NCI-H460 (cell line): ENCODE measurements at regions not wholly inside any gene's neighbourhood (a gene's known extent, or its start where the extent isn't known, plus 50 kb on each side); places are given as distances from the start of the nearest gene placed in this dataset.

Experiments
- DNase-seq: peaks from one replicate; pipeline ENCODE4 v3.0.0-alpha.2; 2016; ENCODE audit warnings: low read depth; ENCODE audit errors: extremely low read depth

DNA sequence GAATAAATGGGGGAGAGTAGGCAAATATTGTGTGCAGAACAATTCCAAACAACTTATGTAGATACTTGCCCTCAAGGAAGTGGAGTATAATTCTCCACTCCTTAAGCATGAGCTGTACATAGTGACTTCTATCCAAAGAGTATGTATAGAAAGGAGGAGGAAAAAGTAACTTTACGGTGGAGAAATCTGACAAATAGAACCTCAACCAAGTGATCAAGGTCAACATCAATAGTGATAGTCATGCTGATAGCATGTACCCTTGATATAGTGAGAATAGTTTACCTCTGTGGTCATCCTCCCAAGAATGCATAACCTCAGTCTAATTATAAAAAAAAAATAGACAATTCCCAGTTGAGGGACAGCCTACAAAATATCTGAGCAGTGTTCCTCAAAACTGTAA is 89.1 kb upstream of the NANOS1 start:
- no peak for DNase-seq

- DNase-seq, result no peak
Measured at GRCh38 chr10:118943253-118943652, 86.3 kb upstream of the NANOS1 start.

GRCh38 chr10:118944959-118945633 is 84.4 kb upstream of the NANOS1 start:
- no peak for DNase-seq

DNA sequence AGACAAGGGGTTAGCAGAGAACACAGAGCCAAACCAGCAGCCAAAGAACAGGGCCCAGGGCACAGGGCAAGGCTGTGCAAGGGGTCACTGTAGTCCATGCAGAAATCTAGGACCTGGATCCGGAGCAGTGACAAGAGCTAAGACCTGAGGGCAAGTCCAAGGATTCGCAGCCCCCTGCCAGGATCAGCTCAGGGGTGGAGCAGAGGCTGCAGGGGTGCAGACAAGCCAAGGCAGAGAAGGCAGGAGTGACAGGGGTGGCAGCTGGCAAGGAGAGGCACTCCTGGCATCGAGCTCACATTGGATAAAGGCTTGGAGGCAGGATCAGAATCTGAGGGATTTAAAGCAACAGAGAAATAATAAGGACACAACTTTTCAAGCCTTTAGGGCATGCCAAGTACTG is 80.7 kb upstream of the NANOS1 start:
- DNase-seq, result no peak

GRCh38 chr10:118950190-118950680 is 79.3 kb upstream of the NANOS1 start:
- DNase-seq, result no peak

DNA sequence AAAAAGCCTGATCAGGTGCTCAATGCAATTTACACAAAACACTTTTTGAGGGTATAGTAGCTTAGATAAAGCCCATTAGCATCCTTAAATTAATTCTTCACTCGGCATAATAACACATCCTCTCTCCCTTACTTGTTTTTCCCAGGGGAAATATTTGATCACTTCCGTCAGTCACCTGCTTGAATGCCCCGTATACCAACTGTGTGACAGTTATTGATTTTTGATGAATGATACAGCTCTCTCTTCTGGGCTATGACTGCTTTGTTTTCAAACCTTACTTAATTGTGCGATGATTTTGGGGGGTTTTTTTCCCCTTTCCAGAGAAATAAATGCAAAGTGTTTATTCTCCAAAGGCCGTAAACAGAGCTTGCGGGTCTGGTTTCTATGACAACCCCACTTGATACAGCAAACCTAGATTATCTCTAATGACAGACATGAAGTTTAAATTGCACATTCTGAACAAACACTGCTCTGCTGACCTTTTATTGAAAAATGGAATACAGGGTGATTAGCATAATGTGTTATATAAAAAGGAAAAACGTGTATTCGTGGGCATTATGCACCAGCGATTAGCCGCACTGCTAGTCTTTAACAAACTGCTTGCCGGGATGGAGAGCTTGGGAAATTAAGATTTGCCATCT is 78.4 kb upstream of the NANOS1 start:
- DNase-seq, result no peak

DNA sequence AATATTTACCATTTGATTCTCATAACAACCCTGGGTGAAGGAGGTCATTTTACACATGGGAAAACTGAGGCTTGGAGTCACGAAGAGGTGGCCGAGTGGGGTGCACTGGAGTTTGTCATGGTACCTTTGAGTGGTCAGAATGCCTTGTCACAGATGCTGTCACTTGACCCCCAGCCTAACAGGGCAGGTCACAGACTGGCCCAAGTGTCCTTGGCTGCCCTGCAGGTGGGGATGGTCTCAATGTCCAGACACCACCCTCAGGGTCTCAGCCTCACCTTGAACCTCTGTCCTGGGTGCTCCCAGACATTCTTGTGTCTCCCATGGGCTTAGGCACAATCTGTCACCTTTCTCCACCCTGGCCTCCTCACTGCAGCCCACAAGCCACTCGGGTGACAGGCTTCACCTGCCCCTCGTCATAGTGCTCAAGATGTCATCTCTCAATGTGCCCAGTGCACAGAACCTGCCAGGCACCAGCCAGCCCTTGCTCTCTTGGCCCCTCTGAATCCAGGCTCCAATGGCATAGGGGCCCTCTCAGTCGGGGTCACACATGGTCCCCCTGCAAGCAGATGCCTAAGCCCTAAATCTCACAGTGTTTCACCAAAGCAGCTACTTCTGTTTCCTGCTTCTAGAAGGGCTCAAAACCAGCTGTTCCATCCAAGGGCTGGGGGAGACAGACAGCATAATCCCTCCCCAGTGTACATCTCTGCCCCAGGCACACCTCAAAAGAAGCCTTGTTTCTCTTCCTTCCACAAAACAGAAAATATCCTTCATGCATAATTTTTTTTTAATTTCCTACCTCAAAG is 76.8 kb upstream of the NANOS1 start:
- no peak for DNase-seq

GRCh38 chr10:118953598-118954393 is 75.7 kb upstream of the NANOS1 start:
- DNase-seq, result no peak

- DNase-seq, result no peak
Measured at GRCh38 chr10:118955531-118955930, 74.0 kb upstream of the NANOS1 start.

GRCh38 chr10:118955951-118956801 is 73.3 kb upstream of the NANOS1 start:
- DNase-seq, result no peak

DNA sequence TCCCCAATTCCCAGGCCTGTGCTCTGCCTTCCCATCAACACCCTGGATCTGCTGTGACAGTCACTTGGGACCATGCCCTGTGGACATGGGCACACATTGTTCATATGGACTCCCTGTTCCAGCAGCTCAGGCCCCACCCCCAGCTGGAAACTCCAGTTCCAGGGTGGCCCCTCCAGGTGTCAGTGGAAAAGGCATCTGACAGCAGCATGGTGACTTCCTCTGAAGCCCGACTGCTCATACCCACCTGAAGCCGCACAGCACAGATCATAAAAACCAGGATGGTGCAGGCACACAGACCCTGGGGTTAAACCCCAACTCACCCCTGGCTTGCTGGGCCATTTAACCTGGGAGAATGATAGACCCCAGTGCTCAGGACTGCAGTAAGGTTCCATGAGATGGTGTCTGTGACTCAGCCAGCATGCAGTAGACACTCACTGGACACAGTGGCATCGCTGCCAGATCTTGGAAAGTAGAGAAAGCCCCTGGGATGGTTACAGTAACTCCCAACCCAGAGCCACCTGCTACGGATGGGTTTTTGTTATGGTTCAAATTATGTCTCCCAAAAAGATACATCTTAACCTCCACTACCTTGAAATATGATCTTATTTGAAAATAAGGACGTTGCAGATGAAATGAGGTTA is 72.6 kb upstream of the NANOS1 start:
- no peak for DNase-seq

GRCh38 chr10:118957443-118957825 is 72.1 kb upstream of the NANOS1 start:
- no peak for DNase-seq

- no peak for DNase-seq
Measured at GRCh38 chr10:118957966-118958365, 71.5 kb upstream of the NANOS1 start.

GRCh38 chr10:118958559-118958958 is 71.0 kb upstream of the NANOS1 start:
- DNase-seq, result no peak

DNA sequence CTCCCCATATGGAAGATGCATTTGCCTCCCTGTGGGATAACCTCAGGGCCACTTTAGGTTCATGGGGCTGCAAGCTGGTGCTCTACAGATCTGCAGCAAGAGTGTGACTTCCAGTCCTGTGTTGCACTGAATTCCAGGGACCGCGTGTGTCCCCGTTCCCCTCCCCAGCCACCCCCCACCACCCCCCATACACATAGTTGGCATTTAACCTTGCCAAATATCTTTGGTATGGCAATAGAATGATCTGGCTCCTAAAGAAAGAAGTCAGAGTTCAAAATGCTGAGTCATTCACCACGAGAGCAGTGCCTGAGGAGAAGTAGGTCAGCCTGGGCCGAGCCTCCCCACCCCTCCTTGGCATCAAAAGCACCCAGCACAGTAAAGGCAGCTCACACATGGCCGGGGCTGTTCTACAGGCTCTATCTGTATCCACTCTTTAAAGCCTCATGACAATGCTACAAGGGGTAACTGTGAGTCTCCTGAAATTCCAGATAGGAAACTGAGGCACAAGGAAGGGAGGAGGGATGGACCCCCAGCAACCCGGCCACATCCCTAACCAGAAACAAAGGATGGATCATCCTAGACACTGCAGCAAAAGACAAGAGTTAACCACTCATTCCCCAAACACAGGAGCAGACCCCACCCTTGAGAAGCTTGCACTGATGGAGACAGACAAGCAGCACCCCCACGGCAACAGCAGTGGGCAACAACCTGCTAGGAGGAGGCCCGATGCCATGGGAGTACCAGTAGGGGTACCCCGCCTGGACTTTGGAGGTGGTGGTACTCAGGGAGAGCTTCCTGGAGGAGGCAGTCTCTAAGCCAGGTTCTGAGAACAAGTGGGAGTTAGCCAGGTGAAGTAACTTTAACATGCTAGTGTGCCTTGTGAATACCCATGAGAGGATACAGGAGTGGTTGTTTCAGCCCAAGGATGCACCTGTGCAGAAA is 70.3 kb upstream of the NANOS1 start:
- peak; percentile 68 for DNase-seq

DNA sequence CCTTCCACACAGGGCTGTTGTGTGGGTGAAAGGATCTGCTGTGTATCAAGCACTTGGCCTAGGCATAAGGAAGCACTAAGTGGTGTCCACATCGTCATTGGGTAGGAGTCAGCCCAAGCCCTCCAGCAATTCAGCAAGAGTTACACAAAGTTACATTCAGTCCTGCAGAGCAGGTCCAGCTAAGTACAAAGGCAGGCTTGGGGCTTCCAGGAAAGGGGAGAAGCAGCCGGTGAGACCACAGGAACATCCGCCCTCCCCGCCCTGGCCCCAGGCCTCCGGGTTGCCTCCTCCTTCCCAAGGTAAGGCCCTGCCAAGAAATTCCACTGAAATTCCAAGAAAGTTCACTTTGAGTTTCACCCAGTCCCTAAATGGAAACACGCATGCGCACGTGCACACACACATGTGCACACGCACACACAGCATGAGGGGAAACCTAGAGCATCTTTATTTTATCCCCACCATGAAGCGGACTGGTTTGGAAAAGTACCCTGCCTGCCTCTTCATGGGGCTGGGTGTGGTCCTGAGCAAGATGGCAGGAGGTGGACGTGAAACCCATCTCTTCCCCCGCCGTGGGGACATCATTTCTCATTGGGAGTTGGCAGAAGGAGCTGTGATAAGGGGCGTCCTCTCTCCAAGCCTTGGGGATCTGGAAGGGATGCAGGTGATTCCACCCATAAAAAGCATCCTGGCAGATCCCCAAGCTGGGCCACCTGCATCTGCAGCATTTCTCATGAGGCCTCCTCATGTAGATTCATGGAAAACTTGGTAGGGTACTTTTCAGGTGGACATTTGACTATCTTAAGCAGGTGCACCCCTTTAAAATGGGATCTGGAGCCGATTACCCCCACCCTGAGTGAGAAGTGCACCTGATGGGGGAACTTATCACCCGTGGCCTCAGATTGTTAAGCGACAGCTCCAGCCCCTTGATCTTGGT is 69.1 kb upstream of the NANOS1 start:
- no peak for DNase-seq

DNA sequence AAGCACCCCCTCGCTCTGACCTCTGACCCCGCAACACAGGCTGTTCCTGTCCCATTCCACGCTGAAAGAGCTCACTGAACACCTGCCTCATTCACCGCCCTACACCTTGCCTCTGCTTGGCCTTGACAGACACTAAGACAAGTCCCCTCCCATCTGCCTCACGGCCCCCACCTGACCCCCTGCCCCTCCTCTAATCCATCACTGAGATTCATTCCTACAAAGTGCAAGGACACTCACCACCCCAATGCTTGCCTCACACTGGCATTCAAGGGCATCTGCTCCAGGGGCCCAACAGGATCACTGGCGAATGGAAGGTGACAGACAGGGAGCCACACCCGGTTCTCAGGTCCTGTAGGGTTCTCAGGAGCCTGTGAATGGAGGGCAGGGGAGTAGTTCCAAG is 68.1 kb upstream of the NANOS1 start:
- no peak for DNase-seq
